Tibial nerve (tissue), 4 donors: ENCODE measurements at regions not wholly inside any gene's neighbourhood (a gene's known extent, or its start where the extent isn't known, plus 50 kb on each side); places are given as distances from the start of the nearest gene placed in this dataset.
"Not testable (repeated sequence)": the region's sequence is repeated elsewhere in the genome, so short reads cannot be mapped to it uniquely, and the experiment has no call there.

ENCODE experiments used
- DNase-seq, 2 donors: peaks; one replicate each; pipeline ENCODE4 v3.0.0-alpha.2; 2019; ENCODE audit warnings: low spot score in 2 of 2
- H3K27ac ChIP-seq, 4 donors: fragments of 200-600 bp; sonication (generic) in 3 of 4; one replicate each; pipeline ENCODE4 v1.5.1; 2017 to 2019; ENCODE audit warnings: mild to moderate bottlenecking in 1 of 4
- H3K27me3 ChIP-seq, 2 donors: fragments of 200-600 bp; sonication (generic) in 1 of 2; one replicate each; pipeline versions ENCODE4 v1.5.1 to v1.6.0; 2017 to 2019
- H3K36me3 ChIP-seq, 3 donors: fragments of 200-600 bp; sonication (generic); one replicate each; pipeline ENCODE4 v1.5.1; 2018 to 2019
- H3K4me1 ChIP-seq, 4 donors: fragments of 200-600 bp; sonication (generic) in 3 of 4; one replicate each; pipeline ENCODE4 v1.5.1; 2017 to 2019
- H3K4me3 ChIP-seq, 4 donors: fragments of 200-600 bp; sonication (generic) in 3 of 4; one replicate each; pipeline ENCODE4 v1.5.1; 2017 to 2019; ENCODE audit warnings: mild to moderate bottlenecking in 1 of 4, moderate library complexity in 1 of 4
- H3K9me3 ChIP-seq, 4 donors: fragments of 200-600 bp; sonication (generic) in 3 of 4; one replicate each; pipeline ENCODE4 v1.5.1; 2017 to 2019
- CTCF ChIP-seq, 5 experiments: fragments of 200-600 bp in 3 of 5; fragments of 450-650 bp in 2 of 5; sonication (generic) in 3 of 5; IDR thresholded peaks; one replicate each; pipeline ENCODE4 v1.5.1; 2016 to 2019; ENCODE audit warnings: antibody characterized with exemption in 5 of 5, mild to moderate bottlenecking in 3 of 5, moderate library complexity in 2 of 5
- EP300 ChIP-seq, 2 donors: sonication (generic); formaldehyde crosslinking; IDR thresholded peaks; one replicate each; pipeline ENCODE4 v1.6.1; 2017; ENCODE audit warnings: antibody characterized with exemption in 2 of 2, mild to moderate bottlenecking in 1 of 2
- POLR2A ChIP-seq, 2 donors: fragments of 450-650 bp; IDR thresholded peaks; one replicate each; pipeline ENCODE4 v1.6.1; 2017; ENCODE audit warnings: antibody characterized with exemption in 2 of 2, mild to moderate bottlenecking in 2 of 2, moderate library complexity in 2 of 2
- WGBS, 2 donors: methylation state at CpG; one replicate each; pipeline ENCODE4 v1.1.5; 2018; 5-methylcytosine and 5-hydroxymethylcytosine counted together

GRCh38 chr7:36062154-36062815 lies 90.8 kb upstream of the EEPD1 start:
- Histone ChIP-seq H3K36me3 (no peaks in the 10 kb centered on the region), H3K27ac (peak overlapping the region in 2 of 4 donors; percentile 38 to 54), H3K4me3 (no peak overlapping the region), H3K27me3 (no peaks in the 10 kb centered on the region), H3K4me1 (no peaks in the 10 kb centered on the region), H3K9me3 (no peaks in the 10 kb centered on the region)
- 67 to 70% methylated on average over 4 of the region's 4 CpGs for WGBS, 2 donors
- peak in 1 of 2 donors; percentile 39 for DNase-seq
- TF ChIP-seq CTCF (IDR thresholded peaks at IDR 0.05) (no peak), EP300 (IDR thresholded peaks at IDR 0.05) (peak in 1 of 2 donors; percentile 39)

GRCh38 chr7:36064676-36065075 lies 88.4 kb upstream of the EEPD1 start:
- Histone ChIP-seq H3K27ac (no peak overlapping the region), H3K4me3 (no peak overlapping the region), H3K36me3 (no peaks in the 10 kb centered on the region), H3K9me3 (no peaks in the 10 kb centered on the region), H3K4me1 (no peaks in the 10 kb centered on the region), H3K27me3 (no peaks in the 10 kb centered on the region)
- TF ChIP-seq POLR2A (IDR thresholded peaks at IDR 0.05) (no peak), EP300 (IDR thresholded peaks at IDR 0.05) (no peak), CTCF (IDR thresholded peaks at IDR 0.05) (no peak)
- 81% methylated on average over 3 of the region's 3 CpGs for WGBS, 2 donors
- DNase-seq: no peak

- H3K36me3 ChIP-seq, H3K4me1 ChIP-seq, H3K27ac ChIP-seq, DNase-seq, H3K4me3 ChIP-seq, H3K9me3 ChIP-seq, H3K27me3 ChIP-seq: not testable (repeated sequence)
- WGBS, 2 donors: 88 to 94% methylated on average over 10 of the region's 10 CpGs
Observed at GRCh38 chr7:36065563-36066342, 87.3 kb upstream of the EEPD1 start.

GRCh38 chr7:36066343-36066664 lies 86.8 kb upstream of the EEPD1 start:
- H3K27ac ChIP-seq: no peak overlapping the region
- no peaks in the 10 kb centered on the region for H3K9me3 ChIP-seq
- 90 to 94% methylated on average over 3 of the region's 3 CpGs for WGBS, 2 donors
- no peak for TF ChIP-seq POLR2A (IDR thresholded peaks at IDR 0.05)
- no peak for TF ChIP-seq EP300 (IDR thresholded peaks at IDR 0.05)
- TF ChIP-seq CTCF (IDR thresholded peaks at IDR 0.05): no peak
- H3K27me3 ChIP-seq: no peaks in the 10 kb centered on the region
- H3K4me1 ChIP-seq: no peaks in the 10 kb centered on the region
- H3K36me3 ChIP-seq: no peaks in the 10 kb centered on the region
- H3K4me3 ChIP-seq: no peak overlapping the region
- DNase-seq: no peak

- no peak overlapping the region for H3K27ac ChIP-seq
- H3K4me1 ChIP-seq: no peaks in the 10 kb centered on the region
- H3K27me3 ChIP-seq: no peaks in the 10 kb centered on the region
- TF ChIP-seq POLR2A (IDR thresholded peaks at IDR 0.05) (no peak), CTCF (IDR thresholded peaks at IDR 0.05) (no peak), EP300 (IDR thresholded peaks at IDR 0.05) (no peak)
- 74 to 81% methylated on average over 8 of the region's 8 CpGs for WGBS, 2 donors
- DNase-seq: no peak
- no peaks in the 10 kb centered on the region for H3K9me3 ChIP-seq
- H3K36me3 ChIP-seq: no peaks in the 10 kb centered on the region
- H3K4me3 ChIP-seq: no peak overlapping the region
Observed at GRCh38 chr7:36070230-36070629, 82.8 kb upstream of the EEPD1 start.
